Gastrocnemius medialis (tissue), 4 donors: ENCODE measurements at regions not wholly inside any gene's neighbourhood (a gene's known extent, or its start where the extent isn't known, plus 50 kb on each side); places are given as distances from the start of the nearest gene placed in this dataset.

Experiments used
- POLR2A ChIP-seq, 2 donors: fragments of 450-650 bp; IDR thresholded peaks; one replicate each; pipeline ENCODE4 v1.6.1; 2017; ENCODE audit warnings: antibody characterized with exemption in 2 of 2, mild to moderate bottlenecking in 2 of 2, moderate library complexity in 2 of 2
- TF ChIP-seq, protein P1 (sequence below), 5 experiments: fragments of 450-650 bp in 3 of 5; fragments of 200-600 bp in 2 of 5; sonication (generic) in 2 of 5; IDR thresholded peaks in 4 of 5; conservative IDR thresholded peaks in 1 of 5; 1 replicate in 4 of 5; 2 replicates in 1 of 5; pipeline ENCODE4 v1.5.1; 2016 to 2019; ENCODE audit warnings: antibody characterized with exemption in 5 of 5, mild to moderate bottlenecking in 3 of 5, moderate library complexity in 3 of 5

DNA sequence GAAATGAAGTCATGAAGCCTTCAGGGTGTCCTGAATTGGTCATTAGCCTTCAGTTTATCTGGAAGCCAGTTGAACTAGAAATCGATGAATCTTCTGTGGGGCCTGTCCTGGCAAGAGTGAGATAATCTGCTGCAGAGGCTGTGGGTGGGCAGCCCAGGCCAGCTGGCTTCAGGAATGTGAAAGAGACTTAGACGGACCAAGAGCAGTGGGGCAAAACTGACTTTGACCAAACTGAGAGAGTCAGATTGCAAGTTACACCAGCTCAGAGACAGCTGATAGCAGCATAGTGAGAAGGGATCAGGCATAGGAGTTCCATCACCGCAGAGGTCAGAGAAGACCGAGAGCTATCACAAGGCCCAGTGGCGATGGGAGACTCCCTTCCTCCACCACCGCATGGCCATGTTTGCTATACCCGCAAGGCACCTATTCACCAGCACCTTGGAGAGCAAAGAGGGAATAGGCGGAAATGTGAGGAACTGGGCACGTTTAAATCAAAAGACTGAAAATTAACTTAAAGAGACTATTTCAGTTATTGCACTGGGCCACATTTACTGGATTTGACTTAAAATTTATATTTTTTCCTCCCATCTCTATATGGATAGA is 50.0 kb upstream of the GLIS3 start:
- TF ChIP-seq, protein P1, sequence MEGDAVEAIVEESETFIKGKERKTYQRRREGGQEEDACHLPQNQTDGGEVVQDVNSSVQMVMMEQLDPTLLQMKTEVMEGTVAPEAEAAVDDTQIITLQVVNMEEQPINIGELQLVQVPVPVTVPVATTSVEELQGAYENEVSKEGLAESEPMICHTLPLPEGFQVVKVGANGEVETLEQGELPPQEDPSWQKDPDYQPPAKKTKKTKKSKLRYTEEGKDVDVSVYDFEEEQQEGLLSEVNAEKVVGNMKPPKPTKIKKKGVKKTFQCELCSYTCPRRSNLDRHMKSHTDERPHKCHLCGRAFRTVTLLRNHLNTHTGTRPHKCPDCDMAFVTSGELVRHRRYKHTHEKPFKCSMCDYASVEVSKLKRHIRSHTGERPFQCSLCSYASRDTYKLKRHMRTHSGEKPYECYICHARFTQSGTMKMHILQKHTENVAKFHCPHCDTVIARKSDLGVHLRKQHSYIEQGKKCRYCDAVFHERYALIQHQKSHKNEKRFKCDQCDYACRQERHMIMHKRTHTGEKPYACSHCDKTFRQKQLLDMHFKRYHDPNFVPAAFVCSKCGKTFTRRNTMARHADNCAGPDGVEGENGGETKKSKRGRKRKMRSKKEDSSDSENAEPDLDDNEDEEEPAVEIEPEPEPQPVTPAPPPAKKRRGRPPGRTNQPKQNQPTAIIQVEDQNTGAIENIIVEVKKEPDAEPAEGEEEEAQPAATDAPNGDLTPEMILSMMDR (IDR thresholded peaks at IDR 0.05 in 4 of 5, conservative IDR thresholded peaks at IDR 0.05 in 1 of 5): no peak
- no peak for TF ChIP-seq POLR2A (IDR thresholded peaks at IDR 0.05)
